Fibroblast of lung (primary cell): ENCODE measurements at regions not wholly inside any gene's neighbourhood (a gene's known extent, or its start where the extent isn't known, plus 50 kb on each side); places are given as distances from the start of the nearest gene placed in this dataset.

Experiments
- DNase-seq, 2 donors: peaks; one replicate each; pipeline versions ENCODE4 v3.0.0 to v3.0.0-alpha.2; 2010; ENCODE audit warnings: low read depth in 2 of 2
- H2AFZ ChIP-seq: 2 replicates; pipeline ENCODE4 v1.5.1; 2012; ENCODE audit warnings: low read length, control low read depth, inconsistent platforms
- H3K27ac ChIP-seq: 2 replicates; pipeline ENCODE4 v1.5.1; 2011; ENCODE audit warnings: low read length, control low read depth; ENCODE audit not compliant: insufficient read depth
- H3K27me3 ChIP-seq: 2 replicates; pipeline ENCODE4 v1.5.1; 2011; ENCODE audit warnings: mild to moderate bottlenecking, low read length; ENCODE audit not compliant: control insufficient read depth, insufficient read depth
- H3K36me3 ChIP-seq: 2 replicates; pipeline ENCODE4 v1.5.1; 2011; ENCODE audit warnings: low read length; ENCODE audit not compliant: control insufficient read depth, insufficient read depth
- H3K4me1 ChIP-seq: 2 replicates; pipeline ENCODE4 v1.5.1; 2011; ENCODE audit warnings: low read length; ENCODE audit not compliant: control insufficient read depth, insufficient read depth; ENCODE audit errors: extremely low read depth
- H3K4me2 ChIP-seq: 2 replicates; pipeline ENCODE4 v1.5.1; 2011; ENCODE audit warnings: low read length, control low read depth; ENCODE audit not compliant: insufficient read depth; ENCODE audit errors: extremely low read depth
- H3K4me3 ChIP-seq, 4 experiments: fragments of 200-600 bp in 1 of 4; sonication (generic) in 1 of 4; replicated peaks in 1 of 4; 2 replicates each; pipeline ENCODE4 v1.5.1; 2011 to 2016; ENCODE audit warnings: low read length in 4 of 4, low read depth in 3 of 4, mild to moderate bottlenecking in 3 of 4, control low read depth in 2 of 4, inconsistent platforms in 1 of 4, mixed read lengths in 1 of 4; ENCODE audit not compliant: insufficient read depth in 1 of 4; ENCODE audit errors: control extremely low read depth in 1 of 4
- H3K79me2 ChIP-seq: 2 replicates; pipeline ENCODE4 v1.5.1; 2012; ENCODE audit warnings: mild to moderate bottlenecking, low read length, inconsistent platforms; ENCODE audit not compliant: control insufficient read depth, insufficient read depth
- H3K9ac ChIP-seq: 2 replicates; pipeline ENCODE4 v1.5.1; 2011; ENCODE audit warnings: mild to moderate bottlenecking, low read length, control low read depth; ENCODE audit not compliant: insufficient read depth
- H3K9me3 ChIP-seq: 2 replicates; pipeline ENCODE4 v1.5.1; 2012; ENCODE audit warnings: low read depth, low read length; ENCODE audit not compliant: control insufficient read depth, insufficient read depth
- H4K20me1 ChIP-seq: 2 replicates; pipeline ENCODE4 v1.5.1; 2011; ENCODE audit warnings: low read length; ENCODE audit not compliant: control insufficient read depth, insufficient read depth; ENCODE audit errors: extremely low read depth
- EZH2 ChIP-seq: IDR thresholded peaks from 2 replicates; pipeline ENCODE4 v1.5.1; 2012; ENCODE audit warnings: low read length, control low read depth, mild to moderate bottlenecking; ENCODE audit errors: missing control alignments
- TF ChIP-seq, protein P1 (sequence below), 2 donors: IDR thresholded peaks in 1 of 2; conservative IDR thresholded peaks in 1 of 2; 1 replicate in 1 of 2; 2 replicates in 1 of 2; pipeline ENCODE4 v1.5.1; 2011 to 2012; ENCODE audit warnings: low read length in 2 of 2, control low read depth in 1 of 2, inconsistent platforms in 1 of 2, low read depth in 1 of 2, mild to moderate bottlenecking in 1 of 2

GRCh38 chr1:168427051-168427450 is 116.7 kb downstream of the XCL2 start:
- no peaks in the 10 kb centered on the region for H3K36me3 ChIP-seq
- H3K4me3 ChIP-seq, result no peak overlapping the region
- H3K4me2 ChIP-seq, result no peak overlapping the region
- no peak overlapping the region for H3K27ac ChIP-seq
- H3K9ac ChIP-seq, result no peak overlapping the region
- no peaks in the 10 kb centered on the region for H4K20me1 ChIP-seq
- no peak for TF ChIP-seq EZH2
- TF ChIP-seq, protein P1, sequence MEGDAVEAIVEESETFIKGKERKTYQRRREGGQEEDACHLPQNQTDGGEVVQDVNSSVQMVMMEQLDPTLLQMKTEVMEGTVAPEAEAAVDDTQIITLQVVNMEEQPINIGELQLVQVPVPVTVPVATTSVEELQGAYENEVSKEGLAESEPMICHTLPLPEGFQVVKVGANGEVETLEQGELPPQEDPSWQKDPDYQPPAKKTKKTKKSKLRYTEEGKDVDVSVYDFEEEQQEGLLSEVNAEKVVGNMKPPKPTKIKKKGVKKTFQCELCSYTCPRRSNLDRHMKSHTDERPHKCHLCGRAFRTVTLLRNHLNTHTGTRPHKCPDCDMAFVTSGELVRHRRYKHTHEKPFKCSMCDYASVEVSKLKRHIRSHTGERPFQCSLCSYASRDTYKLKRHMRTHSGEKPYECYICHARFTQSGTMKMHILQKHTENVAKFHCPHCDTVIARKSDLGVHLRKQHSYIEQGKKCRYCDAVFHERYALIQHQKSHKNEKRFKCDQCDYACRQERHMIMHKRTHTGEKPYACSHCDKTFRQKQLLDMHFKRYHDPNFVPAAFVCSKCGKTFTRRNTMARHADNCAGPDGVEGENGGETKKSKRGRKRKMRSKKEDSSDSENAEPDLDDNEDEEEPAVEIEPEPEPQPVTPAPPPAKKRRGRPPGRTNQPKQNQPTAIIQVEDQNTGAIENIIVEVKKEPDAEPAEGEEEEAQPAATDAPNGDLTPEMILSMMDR (conservative IDR thresholded peaks at IDR 0.05 in 1 of 2, IDR thresholded peaks at IDR 0.05 in 1 of 2; ENCODE audit: low read depth in 1 of 2, low read length in 2 of 2), result no peak
- H3K27me3 ChIP-seq, result no peaks in the 10 kb centered on the region
- H3K4me1 ChIP-seq, result no peaks in the 10 kb centered on the region
- no peak overlapping the region for H2AFZ ChIP-seq
- no peaks in the 10 kb centered on the region for H3K79me2 ChIP-seq
- no peaks in the 10 kb centered on the region for H3K9me3 ChIP-seq
- no peak for DNase-seq

DNA sequence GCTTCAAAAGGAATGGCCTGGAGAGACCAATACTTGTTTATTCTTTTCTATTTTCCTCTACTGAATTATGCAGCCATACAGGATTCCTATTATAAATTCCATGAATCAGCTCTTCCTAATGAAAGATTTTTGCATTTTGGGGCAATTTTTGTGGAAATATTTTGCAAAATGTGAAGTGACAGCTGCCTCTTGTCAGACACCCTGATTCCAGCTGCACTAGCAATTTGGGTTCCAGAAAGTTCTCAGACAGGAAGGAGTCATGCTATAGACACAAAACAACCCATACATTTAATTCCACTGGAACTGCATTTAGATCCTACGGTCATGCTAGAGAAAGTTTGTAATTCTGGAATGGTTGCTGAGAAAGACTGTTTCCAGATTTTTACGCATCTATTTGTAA is 119.5 kb downstream of the XCL2 start:
- Histone ChIP-seq H3K9me3 (no peaks in the 10 kb centered on the region), H3K4me3 (no peak overlapping the region), H3K79me2 (no peaks in the 10 kb centered on the region), H3K36me3 (no peaks in the 10 kb centered on the region), H3K27ac (no peak overlapping the region), H3K4me2 (no peak overlapping the region), H3K4me1 (no peaks in the 10 kb centered on the region), H3K9ac (no peak overlapping the region), H3K27me3 (no peaks in the 10 kb centered on the region), H4K20me1 (no peaks in the 10 kb centered on the region), H2AFZ (no peak overlapping the region)
- no peak for DNase-seq
- TF ChIP-seq, protein P1 (conservative IDR thresholded peaks at IDR 0.05 in 1 of 2, IDR thresholded peaks at IDR 0.05 in 1 of 2; ENCODE audit: low read depth in 1 of 2, low read length in 2 of 2), result no peak
- no peak for TF ChIP-seq EZH2

- H3K79me2 ChIP-seq, result no peaks in the 10 kb centered on the region
- no peak overlapping the region for H3K4me3 ChIP-seq
- no peak overlapping the region for H2AFZ ChIP-seq
- H3K4me1 ChIP-seq, result no peaks in the 10 kb centered on the region
- H3K4me2 ChIP-seq, result no peak overlapping the region
- H3K9ac ChIP-seq, result no peak overlapping the region
- no peak for DNase-seq
- H4K20me1 ChIP-seq, result no peaks in the 10 kb centered on the region
- no peaks in the 10 kb centered on the region for H3K9me3 ChIP-seq
- no peaks in the 10 kb centered on the region for H3K36me3 ChIP-seq
- no peak overlapping the region for H3K27ac ChIP-seq
- H3K27me3 ChIP-seq, result no peaks in the 10 kb centered on the region
- TF ChIP-seq EZH2, result no peak
- TF ChIP-seq, protein P1 (conservative IDR thresholded peaks at IDR 0.05 in 1 of 2, IDR thresholded peaks at IDR 0.05 in 1 of 2; ENCODE audit: low read depth in 1 of 2, low read length in 2 of 2), result no peak
Observed at GRCh38 chr1:168422203-168422847, 121.5 kb downstream of the XCL2 start.
